ENCODE measurements at regions not wholly inside any gene's neighbourhood (a gene's known extent, or its start where the extent isn't known, plus 50 kb on each side); places are given as distances from the start of the nearest gene placed in this dataset.

GRCh38 chr4:24472514-24473308 is 111.6 kb downstream of the DHX15 start:
- TF ChIP-seq, protein P1, sequence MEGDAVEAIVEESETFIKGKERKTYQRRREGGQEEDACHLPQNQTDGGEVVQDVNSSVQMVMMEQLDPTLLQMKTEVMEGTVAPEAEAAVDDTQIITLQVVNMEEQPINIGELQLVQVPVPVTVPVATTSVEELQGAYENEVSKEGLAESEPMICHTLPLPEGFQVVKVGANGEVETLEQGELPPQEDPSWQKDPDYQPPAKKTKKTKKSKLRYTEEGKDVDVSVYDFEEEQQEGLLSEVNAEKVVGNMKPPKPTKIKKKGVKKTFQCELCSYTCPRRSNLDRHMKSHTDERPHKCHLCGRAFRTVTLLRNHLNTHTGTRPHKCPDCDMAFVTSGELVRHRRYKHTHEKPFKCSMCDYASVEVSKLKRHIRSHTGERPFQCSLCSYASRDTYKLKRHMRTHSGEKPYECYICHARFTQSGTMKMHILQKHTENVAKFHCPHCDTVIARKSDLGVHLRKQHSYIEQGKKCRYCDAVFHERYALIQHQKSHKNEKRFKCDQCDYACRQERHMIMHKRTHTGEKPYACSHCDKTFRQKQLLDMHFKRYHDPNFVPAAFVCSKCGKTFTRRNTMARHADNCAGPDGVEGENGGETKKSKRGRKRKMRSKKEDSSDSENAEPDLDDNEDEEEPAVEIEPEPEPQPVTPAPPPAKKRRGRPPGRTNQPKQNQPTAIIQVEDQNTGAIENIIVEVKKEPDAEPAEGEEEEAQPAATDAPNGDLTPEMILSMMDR (IDR thresholded peaks at IDR 0.05; ENCODE audit: low read length) = peak; percentile 34
- no peak for TF ChIP-seq EZH2 (IDR thresholded peaks at IDR 0.05; ENCODE audit: borderline replicate concordance, low read length)
- Histone ChIP-seq H3K79me2 (ENCODE audit: insufficient read depth, low read length) (no peaks in the 10 kb centered on the region), H2AFZ (ENCODE audit: low read length) (no peak overlapping the region), H3K9me2 (ENCODE audit: low read depth, low read length) (no peaks in the 10 kb centered on the region), H3F3A (ENCODE audit: insufficient read depth, low read length) (no peaks in the 10 kb centered on the region), H4K20me1 (ENCODE audit: insufficient read depth, low read length) (no peaks in the 10 kb centered on the region), H3K4me1 (ENCODE audit: insufficient read depth, low read length, severe bottlenecking) (no peaks in the 10 kb centered on the region), H3K27me3 (ENCODE audit: insufficient read depth, low read length) (no peaks in the 10 kb centered on the region), H3K9me3 (ENCODE audit: low read length) (no peaks in the 10 kb centered on the region), H3K4me3 (ENCODE audit: low read depth, low read length, poor library complexity, severe bottlenecking) (peak overlapping the region; percentile 51), H3K27ac (ENCODE audit: low read depth, low read length, poor library complexity, severe bottlenecking) (no peak overlapping the region), H3K9ac (ENCODE audit: low read length) (no peak overlapping the region), H3K4me2 (ENCODE audit: low read length) (peak overlapping the region; percentile 46), H3K36me3 (ENCODE audit: insufficient read depth, low read length) (no peaks in the 10 kb centered on the region)

GRCh38 chr4:24472161-24472510 is 112.2 kb downstream of the DHX15 start:
- H2AFZ ChIP-seq (ENCODE audit: low read length) = no peak overlapping the region
- no peak overlapping the region for H3K27ac ChIP-seq (ENCODE audit: low read depth, low read length, poor library complexity, severe bottlenecking)
- no peaks in the 10 kb centered on the region for H3K9me2 ChIP-seq (ENCODE audit: low read depth, low read length)
- no peaks in the 10 kb centered on the region for H4K20me1 ChIP-seq (ENCODE audit: insufficient read depth, low read length)
- TF ChIP-seq, protein P1 (IDR thresholded peaks at IDR 0.05; ENCODE audit: low read length) = no peak
- TF ChIP-seq EZH2 (IDR thresholded peaks at IDR 0.05; ENCODE audit: borderline replicate concordance, low read length) = no peak
- no peaks in the 10 kb centered on the region for H3K36me3 ChIP-seq (ENCODE audit: insufficient read depth, low read length)
- H3F3A ChIP-seq (ENCODE audit: insufficient read depth, low read length) = no peaks in the 10 kb centered on the region
- H3K4me2 ChIP-seq (ENCODE audit: low read length) = peak overlapping the region; percentile 46; the same call in 1 of the 2 replicates
- H3K4me1 ChIP-seq (ENCODE audit: insufficient read depth, low read length, severe bottlenecking) = no peaks in the 10 kb centered on the region
- H3K9me3 ChIP-seq (ENCODE audit: low read length) = no peaks in the 10 kb centered on the region
- H3K79me2 ChIP-seq (ENCODE audit: insufficient read depth, low read length) = no peaks in the 10 kb centered on the region
- H3K4me3 ChIP-seq (ENCODE audit: low read depth, low read length, poor library complexity, severe bottlenecking) = peak overlapping the region; percentile 51
- H3K9ac ChIP-seq (ENCODE audit: low read length) = no peak overlapping the region
- H3K27me3 ChIP-seq (ENCODE audit: insufficient read depth, low read length) = no peaks in the 10 kb centered on the region

- no peaks in the 10 kb centered on the region for H3K79me2 ChIP-seq (ENCODE audit: insufficient read depth, low read length)
- H3K27me3 ChIP-seq (ENCODE audit: insufficient read depth, low read length) = no peaks in the 10 kb centered on the region
- H3K4me2 ChIP-seq (ENCODE audit: low read length) = no peak overlapping the region
- H3F3A ChIP-seq (ENCODE audit: insufficient read depth, low read length) = no peaks in the 10 kb centered on the region
- no peak overlapping the region for H3K9ac ChIP-seq (ENCODE audit: low read length)
- H4K20me1 ChIP-seq (ENCODE audit: insufficient read depth, low read length) = no peaks in the 10 kb centered on the region
- TF ChIP-seq EZH2 (IDR thresholded peaks at IDR 0.05; ENCODE audit: borderline replicate concordance, low read length) = no peak
- TF ChIP-seq, protein P1 (IDR thresholded peaks at IDR 0.05; ENCODE audit: low read length) = no peak
- no peaks in the 10 kb centered on the region for H3K36me3 ChIP-seq (ENCODE audit: insufficient read depth, low read length)
- H3K27ac ChIP-seq (ENCODE audit: low read depth, low read length, poor library complexity, severe bottlenecking) = no peak overlapping the region
- H3K4me1 ChIP-seq (ENCODE audit: insufficient read depth, low read length, severe bottlenecking) = no peaks in the 10 kb centered on the region
- no peak overlapping the region for H2AFZ ChIP-seq (ENCODE audit: low read length)
- H3K4me3 ChIP-seq (ENCODE audit: low read depth, low read length, poor library complexity, severe bottlenecking) = no peak overlapping the region
- no peaks in the 10 kb centered on the region for H3K9me3 ChIP-seq (ENCODE audit: low read length)
- no peaks in the 10 kb centered on the region for H3K9me2 ChIP-seq (ENCODE audit: low read depth, low read length)
These were observed 112.7 kb downstream of the DHX15 start for GRCh38 chr4:24471486-24472160.

Data from OCI-LY1 (cell line).